GM18507 (cell line): ENCODE measurements at regions not wholly inside any gene's neighbourhood (a gene's known extent, or its start where the extent isn't known, plus 50 kb on each side); places are given as distances from the start of the nearest gene placed in this dataset.
"Not testable (repeated sequence)": the region's sequence is repeated elsewhere in the genome, so short reads cannot be mapped to it uniquely, and the experiment has no call there.

Source experiments
- DNase-seq: peaks from one replicate; pipeline ENCODE4 v3.0.0; 2011; ENCODE audit warnings: low read depth; ENCODE audit not compliant: insufficient read length; ENCODE audit errors: extremely low spot score
- FAIRE-seq: peaks from 2 replicates; lab custom pipeline; 2011; peaks lifted over from hg19 to GRCh38; lab: Jason Lieb, UNC

DNA sequence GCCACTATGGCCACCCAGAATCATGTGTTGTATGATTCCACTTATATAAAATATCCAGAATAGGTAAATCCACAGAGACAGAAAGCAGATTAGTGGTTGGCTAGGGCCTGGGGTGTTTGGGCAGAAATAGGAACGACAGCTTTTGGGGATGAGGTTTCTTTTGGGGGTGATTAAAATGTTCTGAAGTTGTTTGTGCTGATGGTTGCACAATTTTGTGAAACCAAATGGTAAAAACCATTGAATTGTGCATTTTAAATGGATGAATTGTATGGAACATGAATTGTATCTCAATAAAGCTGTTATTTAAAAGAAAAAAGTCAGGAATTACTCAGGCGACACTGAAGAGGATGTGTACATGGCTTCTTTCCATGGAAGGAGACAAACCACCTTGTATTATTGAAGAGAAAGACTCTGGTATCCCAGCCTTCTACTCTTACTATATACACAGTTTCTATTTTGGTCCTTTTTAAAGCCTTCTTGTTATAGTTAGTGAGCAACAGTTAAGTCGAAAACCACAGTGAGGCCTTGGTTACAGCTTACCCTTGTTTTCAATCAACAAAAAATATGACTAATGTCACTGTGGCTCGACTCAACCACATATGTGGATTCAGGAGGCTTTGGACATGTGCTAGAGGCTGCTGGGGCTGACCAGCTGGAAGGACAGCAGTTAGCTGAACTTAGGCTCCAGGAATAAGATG lies 57.1 kb upstream of the KMT2E start:
- DNase-seq, result no peak
- peak; percentile 74 for FAIRE-seq

GRCh38 chr7:104958371-104958865 lies 55.6 kb upstream of the KMT2E start:
- DNase-seq, result no peak
- FAIRE-seq, result no peak

- DNase-seq, FAIRE-seq: not testable (repeated sequence)
These were observed 54.5 kb upstream of the KMT2E start for GRCh38 chr7:104959483-104959882.

GRCh38 chr7:104960741-104961448 lies 53.1 kb upstream of the KMT2E start:
- FAIRE-seq, result no peak
- DNase-seq, result no peak

DNA sequence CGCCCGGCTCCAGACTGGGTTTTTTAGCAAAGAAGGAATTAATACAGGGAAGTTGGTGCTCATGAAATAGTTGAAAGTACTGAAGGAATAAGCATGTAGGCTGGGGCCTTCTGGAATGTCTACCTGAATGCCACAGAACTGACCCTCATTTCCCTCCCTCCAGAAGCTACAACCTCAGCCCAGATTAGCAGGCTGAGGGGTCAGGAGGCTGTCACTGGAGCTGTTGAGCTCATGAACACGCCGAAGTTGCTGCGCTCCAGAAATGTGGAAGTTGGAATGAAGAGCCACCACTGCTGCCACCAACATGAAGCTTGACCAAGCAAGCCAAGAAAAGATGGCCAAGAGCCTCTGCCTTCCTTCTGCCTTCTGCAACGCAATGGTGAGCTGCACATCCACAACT lies 52.2 kb upstream of the KMT2E start:
- FAIRE-seq, result no peak
- no peak for DNase-seq

DNA sequence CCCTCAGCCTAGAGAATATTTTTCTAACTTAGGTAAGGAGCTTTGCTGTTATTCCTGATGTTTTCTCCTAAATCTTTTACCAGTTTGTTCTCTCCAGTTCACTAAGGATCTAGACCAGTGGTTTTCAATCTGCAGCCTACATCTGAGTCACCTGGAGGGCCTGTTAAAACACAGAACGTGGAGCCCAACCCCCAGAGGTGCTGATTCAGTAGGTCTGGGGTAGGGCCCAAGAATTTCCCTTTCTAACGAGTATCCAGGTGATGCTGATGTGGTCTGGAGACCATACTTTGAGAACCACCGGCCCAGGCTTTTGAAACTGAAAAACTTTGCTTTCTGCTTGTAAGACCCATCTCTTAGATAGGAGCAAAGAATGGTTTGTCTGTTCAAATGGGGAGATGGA lies 51.2 kb upstream of the KMT2E start:
- FAIRE-seq (no peak), DNase-seq (no peak)

- FAIRE-seq, result no peak
- DNase-seq, result no peak
These were observed 50.5 kb upstream of the KMT2E start for GRCh38 chr7:104963378-104963990.

- FAIRE-seq (no peak), DNase-seq (no peak)
These were observed 50.0 kb upstream of the KMT2E start for GRCh38 chr7:104963991-104964385.
